ENCODE measurements at regions not wholly inside any gene's neighbourhood (a gene's known extent, or its start where the extent isn't known, plus 50 kb on each side); places are given as distances from the start of the nearest gene placed in this dataset.

DNA sequence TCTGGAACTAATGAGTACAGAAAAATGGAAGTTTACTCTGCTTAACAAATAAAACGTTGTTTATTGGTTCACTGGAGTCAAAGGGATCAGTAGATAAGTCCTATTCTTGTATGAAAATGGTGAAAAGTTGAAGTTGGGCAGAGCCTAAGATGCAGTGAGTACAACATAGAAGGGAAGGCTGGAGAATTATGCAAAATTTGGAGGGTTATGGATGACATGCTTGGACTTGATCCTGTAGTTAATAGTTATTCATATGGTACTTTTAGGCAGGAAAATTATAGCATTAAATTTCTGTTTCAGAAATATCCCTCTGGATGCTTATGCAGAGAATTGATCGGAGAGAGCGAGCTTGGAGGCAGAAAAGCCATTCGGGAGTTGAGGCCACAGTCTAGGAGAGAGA lies 167.6 kb downstream of the KCNS3 start:
- no peak for TF ChIP-seq POLR2AphosphoS5 (IDR thresholded peaks at IDR 0.05; ENCODE audit: borderline replicate concordance, low read depth, low read length)
- TF ChIP-seq EZH2 (IDR thresholded peaks at IDR 0.05): no peak

All from SK-N-MC (cell line).